ENCODE measurements at regions not wholly inside any gene's neighbourhood (a gene's known extent, or its start where the extent isn't known, plus 50 kb on each side); places are given as distances from the start of the nearest gene placed in this dataset.
A peak's percentile ranks its signal among the peaks of the same experiment; 100 is the strongest.
"Not testable (repeated sequence)": the region's sequence is repeated elsewhere in the genome, so short reads cannot be mapped to it uniquely, and the experiment has no call there.

DNA sequence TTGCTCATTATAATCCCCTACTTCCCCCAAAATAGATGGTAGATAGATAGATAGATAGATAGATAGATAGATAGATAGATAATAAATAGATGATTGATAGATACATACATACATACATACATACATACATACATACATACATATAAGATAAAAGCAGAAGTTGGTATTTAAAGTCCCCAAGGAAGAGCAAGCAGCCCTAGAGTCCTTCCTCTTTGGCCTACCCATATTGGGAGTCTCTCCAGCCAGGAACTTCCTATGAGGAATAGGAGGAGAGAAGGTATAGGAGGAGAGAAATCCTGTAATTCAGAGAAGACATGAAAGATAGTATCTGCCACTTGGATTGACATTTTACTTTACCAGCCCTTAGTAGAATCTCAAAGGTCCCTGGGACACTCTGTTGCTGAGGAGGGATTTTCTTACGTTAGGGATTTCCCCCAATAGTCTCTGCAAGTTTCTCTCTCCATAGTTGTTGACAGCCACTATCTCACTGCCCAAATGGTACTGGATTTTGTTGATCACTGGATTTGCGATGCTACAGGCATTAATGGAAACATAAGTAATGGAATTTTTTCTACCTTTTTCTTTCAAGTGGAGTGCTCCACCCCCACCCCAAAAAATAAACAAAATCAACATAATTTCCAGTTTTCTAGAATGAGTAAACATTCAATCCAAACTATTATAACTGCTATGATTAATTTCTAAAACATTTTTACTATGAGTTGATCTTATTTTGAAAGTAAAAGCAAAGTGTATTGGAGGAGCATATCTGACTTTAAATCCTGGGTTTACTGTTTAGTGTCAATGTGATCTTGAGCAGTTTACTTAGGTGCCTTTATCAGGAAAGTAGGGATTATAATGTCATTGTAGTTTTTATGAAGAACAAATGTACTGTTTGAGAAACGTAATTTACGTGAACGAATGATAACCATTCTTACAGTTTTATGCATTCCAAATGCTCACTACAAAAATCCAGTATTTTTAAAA lies 93.2 kb upstream of the TNFSF4 start:
- DNase-seq (ENCODE audit: low read depth): no peak

DNA sequence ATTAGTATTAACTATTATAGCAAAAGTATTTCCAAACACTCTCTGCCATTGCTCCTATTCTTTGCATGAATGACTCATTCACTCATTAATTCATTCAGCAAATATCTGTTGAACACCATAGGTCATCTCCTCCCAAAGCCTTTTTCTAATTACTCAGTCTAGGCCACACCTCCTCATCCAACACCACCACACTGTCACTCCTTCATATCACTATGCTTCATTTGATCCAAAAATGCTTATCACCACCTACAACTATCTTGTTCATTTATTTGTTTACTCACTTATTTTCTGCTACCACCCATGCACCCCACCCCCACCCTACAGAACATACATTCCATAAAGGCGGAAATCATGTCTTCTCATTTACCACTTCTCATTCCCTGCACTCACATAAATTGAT lies 94.4 kb upstream of the TNFSF4 start:
- no peak for DNase-seq (ENCODE audit: low read depth)

DNA sequence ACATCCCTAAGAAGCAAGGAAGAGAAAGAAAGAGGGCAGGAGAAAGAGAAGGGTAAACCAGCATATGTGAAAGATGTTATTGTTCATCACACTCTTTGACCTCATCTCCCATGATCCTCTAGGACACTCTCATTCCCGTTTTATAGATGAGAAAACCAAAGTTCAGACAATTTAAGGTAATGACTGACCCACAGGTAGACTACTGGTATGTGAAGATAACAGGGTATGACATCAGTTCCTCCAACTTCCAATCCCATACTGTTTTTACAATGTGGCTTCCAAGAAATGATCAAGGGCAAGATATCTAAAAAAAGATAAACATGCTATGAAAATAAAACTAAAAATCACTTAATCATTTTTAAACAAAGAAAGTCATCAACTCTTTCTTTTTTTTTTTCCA lies 95.2 kb upstream of the TNFSF4 start:
- DNase-seq (ENCODE audit: low read depth): no peak

DNA sequence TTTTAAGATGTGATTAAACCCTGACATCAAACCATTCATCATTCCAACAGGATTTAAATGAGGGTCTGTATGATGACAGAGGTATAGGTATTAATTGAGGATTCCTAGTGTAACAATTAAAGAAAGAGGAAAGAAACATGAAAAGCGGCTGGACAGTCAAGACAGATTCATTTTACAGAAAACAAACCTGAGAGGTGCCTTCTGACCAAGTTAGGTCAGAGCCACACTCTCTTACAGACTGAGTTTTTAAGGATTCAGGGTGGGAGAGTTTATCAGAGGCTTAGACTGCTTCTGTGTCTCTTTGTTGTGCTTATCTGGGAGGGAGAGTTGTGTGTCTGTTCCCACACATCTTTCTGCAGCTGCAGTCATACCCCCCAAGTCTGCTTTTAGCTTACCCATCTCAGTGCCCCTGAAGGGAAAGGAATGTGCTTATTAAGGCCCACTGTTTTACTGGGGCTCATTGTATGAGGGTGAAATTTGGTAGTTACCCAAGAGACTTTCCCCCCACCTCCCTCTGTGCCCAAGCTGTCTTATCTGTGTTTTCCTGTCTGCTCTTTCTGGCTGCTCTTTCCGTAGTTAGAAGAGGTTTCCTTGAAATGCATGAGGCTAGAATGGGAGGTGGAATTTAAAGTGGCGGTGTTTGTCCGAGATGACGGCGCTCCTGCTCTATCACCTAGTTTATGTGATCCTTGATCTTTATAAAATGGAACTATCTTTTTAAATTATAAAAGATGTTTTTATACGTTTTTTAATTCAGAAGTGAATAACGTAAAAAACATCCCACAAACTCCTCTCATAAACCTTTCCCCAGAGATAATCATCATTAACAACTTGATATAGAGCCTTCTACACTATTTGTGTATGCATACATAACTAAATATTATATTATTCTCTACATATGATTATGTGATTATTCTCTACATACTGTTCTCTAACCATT lies 96.0 kb upstream of the TNFSF4 start:
- no peak for DNase-seq (ENCODE audit: low read depth)

DNA sequence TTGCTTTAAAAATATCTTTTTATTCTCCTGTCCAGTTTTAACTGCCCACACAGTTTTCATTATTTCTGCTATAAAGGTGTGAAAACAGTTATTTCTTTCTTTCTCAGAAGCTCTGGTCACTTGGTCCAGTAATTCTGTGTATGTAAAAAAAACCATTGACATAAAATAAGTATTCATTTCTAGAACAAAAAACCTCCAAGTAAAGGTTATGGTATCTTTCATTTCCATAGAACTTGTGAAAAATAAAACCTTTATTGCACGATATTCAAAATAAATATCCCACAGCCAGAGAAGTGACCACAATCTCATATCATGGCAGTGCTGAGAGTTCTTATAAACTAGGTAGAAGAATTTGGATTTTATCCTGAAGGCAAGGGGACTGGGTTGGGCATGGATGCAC lies 96.9 kb upstream of the TNFSF4 start:
- no peak for DNase-seq (ENCODE audit: low read depth)

DNA sequence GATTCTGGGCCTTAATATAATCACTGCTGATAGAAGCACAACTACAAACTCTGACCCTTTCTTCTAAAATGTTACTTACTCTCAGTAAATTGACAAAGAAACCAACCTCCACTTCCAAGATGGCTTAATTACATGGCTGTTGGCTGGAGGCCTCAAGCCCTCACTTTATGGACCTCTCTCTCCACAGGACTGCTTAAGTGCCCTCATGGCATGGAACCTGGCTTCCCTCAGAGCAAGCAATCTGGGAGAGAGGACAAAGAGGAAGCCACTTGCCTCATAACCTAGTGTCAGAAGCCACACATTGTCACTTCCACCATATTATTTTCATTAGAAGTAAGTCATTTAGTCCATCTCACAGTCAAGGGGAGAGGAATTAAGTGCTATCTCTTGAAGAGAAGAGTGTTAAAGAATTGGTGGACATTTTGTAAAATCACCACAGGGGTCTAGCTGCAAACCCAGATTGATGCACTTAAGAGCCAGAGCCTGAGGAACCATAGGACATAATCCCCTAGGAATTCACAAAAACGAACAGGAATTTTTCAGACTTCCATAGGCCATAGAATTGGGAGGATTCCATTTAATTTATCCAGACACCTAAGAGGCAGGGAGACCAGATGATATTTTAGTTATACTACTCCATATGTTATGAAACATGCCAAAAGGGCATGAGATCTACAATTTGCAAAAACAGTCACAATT lies 97.5 kb upstream of the TNFSF4 start:
- no peak for DNase-seq (ENCODE audit: low read depth)

DNA sequence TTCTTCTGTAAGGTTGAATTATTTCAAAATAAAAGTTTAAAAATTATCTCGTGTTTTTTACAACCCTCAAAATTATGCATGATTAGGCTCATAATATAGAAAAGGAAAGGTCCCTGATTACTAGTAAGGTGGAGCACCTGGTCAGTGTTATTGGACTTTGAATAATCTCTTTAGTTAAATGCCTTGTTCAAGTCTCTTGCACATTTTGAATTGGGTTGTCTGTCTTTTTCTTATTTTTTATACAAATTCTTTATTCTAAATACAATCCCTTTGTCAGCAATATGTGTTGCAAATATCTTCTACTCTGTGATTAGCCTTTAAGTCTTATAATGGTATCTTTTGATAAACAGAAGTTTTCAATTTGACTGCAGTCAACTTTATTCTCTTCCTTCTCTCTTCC lies 100.7 kb upstream of the TNFSF4 start:
- no peak for DNase-seq (ENCODE audit: low read depth)

DNA sequence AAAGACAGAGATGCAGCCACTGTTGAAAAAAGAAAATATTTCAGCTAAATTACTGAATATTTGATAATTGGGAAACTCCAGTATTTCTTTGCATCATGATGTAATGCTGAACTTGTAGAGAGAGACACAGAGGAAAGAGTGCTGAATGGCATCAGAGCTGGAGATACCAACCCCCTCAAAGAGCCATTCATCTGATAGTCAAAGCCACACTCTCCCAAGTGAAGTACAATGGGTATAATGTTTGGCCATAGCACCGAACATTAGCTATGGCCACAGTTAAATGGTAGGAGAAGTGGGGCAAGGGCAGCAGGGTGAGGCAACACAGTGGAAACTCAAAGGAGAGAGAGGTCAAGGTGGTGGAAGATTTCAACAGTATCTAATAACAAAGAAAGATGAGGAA lies 107.5 kb upstream of the TNFSF4 start:
- no peak for DNase-seq (ENCODE audit: low read depth)

DNA sequence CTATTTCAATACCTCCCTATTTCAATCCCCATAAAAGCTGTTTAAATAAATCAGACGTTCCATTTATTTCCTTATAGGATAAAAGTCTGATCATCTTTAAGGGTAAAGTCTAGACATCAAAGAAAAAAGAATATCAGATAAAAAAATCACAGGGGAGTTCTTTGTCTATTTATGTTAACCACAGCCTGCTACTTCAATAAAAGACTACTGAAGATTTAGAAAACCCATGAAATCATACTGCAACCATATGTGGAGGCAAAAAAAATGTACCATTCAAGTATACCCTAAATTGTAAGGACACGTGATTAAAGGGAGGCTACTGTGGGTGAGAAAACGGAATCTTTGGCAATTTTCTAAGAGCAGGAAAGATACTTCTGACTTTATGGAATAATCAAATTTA lies 108.2 kb upstream of the TNFSF4 start:
- no peak for DNase-seq (ENCODE audit: low read depth)

DNA sequence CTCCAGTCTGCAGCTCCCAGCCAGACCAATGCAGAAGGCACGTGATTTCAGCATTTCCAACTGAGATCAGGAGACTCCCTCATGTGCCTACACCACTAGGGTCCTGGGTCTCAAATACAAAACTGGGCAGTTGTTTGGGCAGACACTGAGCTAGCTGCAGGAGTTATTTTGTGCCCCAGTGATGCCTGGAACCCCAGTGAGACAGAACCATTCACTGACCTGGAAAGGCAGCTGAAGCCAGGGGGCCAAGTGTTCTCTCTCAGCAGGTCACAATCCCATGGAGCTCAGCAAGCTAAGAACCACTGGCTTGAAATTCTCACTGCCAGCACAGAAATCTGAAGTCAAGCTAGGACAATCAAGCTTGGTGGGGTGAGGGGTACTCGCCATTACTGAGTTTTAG lies 111.7 kb upstream of the TNFSF4 start:
- no peak for DNase-seq (ENCODE audit: low read depth)

DNA sequence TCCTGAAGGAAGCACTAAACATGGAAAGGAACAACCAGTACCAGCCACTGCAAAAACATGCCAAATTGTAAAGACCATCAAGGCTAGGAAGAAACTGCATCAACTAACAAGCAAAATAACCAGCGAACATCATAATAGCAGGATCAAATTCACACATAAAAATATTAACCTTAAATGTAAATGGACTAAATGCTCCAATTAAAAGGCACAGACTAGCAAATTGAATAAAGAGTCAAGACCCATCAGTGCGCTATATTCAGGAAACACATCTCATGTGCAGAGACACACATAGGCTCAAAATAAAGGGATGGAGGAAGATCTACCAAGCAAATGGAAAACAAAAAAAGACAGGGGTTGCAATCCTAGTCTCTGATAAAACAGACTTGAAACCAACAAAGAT lies 117.2 kb upstream of the TNFSF4 start:
- DNase-seq (ENCODE audit: low read depth): not testable (repeated sequence)

DNA sequence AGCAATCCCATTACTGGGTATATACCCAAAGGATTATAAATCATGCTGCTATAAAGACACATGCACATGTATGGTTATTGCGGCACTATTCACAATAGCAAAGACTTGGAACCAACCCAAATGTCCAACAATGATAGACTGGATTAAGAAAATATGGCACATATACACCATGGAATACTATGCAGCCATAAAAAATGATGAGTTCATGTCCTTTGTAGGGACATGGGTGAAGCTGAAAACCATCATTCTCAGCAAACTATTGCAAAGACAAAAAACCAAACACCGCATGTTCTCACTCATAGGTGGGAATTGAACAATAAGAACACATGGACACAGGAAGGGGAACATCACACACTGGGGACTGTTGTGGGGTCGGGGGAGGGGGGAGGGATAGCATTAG lies 120.9 kb upstream of the TNFSF4 start:
- DNase-seq (ENCODE audit: low read depth): not testable (repeated sequence)

DNA sequence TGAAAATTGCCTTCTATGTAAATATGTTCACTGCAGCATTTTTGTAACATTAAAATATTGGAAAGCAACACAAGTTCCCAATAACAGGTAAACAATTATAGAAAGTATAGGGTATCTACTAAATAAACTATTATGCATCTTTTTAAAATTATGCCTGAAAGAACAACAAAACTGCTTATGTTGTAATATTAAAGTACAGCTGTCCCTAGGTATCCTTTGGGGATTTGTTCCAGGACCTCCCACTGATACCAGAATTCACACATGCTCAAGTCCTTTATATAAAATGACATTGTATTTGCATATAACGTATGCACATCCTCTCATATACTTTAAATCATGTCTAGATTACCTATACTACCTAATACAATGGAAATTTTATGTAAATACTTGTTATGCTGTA lies 121.8 kb upstream of the TNFSF4 start:
- DNase-seq (ENCODE audit: low read depth): no peak

DNA sequence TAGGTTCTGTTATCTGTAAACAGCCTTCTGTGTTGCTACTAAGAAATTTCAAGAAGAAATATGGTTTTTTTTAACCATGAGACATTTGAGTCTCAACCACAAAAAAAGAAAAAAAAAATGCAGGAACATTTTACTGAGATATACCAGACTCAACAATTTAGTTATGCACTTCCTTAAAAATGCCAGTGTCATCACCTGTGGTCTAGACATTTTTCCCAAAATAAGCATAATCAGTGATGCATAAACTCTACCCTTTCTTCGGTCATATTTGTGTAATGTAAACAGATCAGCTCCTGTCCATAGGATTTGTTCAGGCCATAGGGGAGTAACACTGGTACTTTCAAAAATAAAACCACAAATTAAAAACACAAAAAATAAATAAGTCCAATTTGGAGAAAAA lies 122.6 kb upstream of the TNFSF4 start:
- peak; percentile 35 for DNase-seq (ENCODE audit: low read depth)

DNA sequence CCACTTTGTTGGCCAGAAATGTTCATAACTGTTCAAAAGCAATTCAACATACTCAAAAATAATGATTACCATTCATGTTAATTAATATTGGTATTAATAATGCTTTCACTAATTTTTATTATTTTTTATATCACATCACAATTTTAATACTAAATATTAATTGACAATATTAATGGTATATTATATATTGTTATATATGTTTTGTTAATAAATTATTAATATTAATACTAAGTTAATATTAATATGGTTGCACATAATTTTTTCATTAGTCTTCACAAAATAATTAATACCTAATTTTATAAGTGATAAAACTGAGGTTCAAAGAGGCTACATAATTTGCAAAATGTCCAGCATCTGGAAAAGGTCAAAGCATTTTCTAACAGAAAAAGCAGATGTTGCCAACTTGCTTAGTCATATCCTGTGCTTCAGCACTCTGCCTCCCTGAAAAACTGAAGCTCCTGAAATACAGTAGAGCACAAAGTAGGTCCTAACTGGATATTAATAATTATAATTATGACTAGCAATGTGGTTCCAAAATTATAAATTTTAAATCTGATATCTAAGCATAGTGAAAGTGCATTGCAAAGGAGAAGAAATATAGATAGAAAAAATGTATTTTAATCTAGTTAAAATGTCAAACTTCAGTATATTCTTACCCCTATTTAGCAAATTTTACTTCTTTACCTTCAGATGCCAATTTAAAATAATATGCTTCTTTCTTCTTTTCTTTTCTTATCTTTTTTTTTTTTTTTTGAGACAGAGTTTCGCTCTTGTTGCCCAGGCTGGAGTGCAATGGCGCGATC lies 123.2 kb upstream of the TNFSF4 start:
- peak; percentile 70 for DNase-seq (ENCODE audit: low read depth)

DNA sequence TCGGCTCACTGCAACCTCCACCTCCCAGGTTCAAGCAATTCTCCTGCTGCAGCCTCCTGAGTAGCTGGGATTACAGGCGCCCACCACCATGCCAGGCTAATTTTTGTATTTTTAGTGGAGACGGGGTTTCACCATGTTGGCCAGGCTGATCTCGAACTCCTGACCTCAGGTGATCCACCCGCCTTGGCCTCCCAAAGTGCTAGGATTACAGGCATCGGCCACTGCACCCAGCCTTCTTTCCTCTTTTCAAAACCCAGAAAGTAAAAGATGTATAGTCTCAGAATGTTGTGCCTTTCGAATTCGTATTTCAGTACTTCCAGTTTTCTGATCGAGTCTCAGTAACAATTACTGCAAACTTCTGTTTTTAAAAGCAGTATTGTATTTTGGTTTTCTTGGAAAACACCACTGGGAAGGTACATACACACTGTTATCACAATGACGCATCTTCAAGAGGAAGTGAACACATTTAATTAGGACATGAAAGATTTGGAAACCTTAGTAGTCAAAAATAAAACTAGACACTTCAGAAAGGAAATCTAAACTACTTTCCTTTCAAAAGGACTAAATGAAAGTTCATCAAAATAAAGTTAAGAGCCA lies 123.9 kb upstream of the TNFSF4 start:
- DNase-seq (ENCODE audit: low read depth): peak; percentile 44

DNA sequence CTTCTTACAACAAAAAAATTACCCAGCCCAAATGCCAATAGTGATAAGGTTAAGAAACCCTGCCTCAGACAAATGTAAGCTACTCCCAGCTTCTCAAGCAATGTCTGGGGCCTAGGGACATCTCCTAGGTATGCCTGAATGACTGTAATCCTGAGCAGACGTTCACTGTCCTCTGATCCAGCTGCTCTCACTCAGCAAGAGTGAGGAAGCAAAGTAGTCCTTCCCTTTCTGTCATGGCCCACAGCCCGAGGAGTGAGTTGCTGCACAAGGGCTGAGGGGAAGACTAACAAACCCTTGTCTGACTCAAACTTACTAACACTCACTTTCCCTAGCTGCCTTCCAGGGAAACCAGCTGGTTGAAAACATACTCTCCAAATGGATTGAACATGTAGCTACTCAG lies 124.9 kb upstream of the TNFSF4 start:
- peak; percentile 71 for DNase-seq (ENCODE audit: low read depth)

DNA sequence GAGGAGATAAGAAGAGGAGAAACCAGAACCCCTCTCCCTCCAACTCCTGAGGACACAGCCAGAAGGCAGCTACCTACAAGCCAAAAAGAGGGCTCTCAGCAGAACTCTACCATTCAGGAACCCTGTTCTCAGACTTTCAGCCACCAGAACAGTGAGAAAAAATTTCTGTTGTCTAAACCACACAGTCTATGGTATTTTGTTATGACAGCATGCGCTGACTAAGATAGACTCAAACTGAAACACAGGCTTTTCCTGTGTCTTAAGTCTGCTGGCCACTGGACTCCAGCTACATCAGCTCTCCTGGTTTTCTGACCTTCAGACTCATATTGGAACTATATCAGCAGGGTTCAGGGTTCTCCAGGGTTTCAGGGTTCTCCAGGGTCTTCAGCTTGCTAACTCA lies 126.5 kb upstream of the TNFSF4 start:
- DNase-seq (ENCODE audit: low read depth): peak; percentile 40

DNA sequence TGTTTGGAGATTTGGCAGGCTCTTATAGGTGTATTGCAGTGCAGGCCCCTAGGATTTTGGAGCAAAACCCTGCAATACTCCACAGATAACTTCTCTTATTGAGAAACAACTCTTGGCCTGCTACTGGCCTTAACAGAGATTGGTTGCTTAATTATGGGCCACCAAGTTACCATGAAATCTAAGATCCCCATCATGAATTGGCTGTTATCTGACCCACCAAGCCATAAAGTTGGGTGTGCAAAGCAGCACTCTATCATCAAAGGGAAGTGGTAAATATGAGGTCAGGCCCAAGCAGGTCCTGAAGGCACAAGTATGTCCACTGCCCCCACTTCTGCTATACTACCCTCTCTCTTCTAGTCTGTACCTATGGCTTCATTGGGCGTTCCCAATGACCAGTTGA lies 130.0 kb upstream of the TNFSF4 start:
- DNase-seq (ENCODE audit: low read depth): no peak

DNA sequence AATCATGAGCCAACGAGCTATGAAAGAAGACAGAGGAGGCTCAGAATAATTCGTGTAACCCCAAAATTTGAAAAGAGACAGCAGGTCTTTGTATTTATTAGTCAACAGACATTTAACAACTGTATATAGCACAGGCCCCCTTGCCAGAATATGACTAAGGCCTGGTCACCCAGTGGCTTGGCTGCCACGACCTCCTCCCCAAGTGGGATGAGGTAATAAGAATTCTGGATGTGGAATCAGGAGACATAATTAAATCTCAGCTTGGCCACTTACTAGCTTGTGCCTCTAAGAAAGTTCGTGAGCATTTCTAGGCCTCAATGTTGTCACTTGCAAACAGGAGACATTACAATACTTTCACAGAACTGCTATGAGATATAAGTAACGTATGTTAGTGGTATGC lies 134.2 kb upstream of the TNFSF4 start:
- peak; percentile 60 for DNase-seq (ENCODE audit: low read depth)

Measured in HT1080 (cell line).